RWPE2 (cell line): ENCODE measurements at regions not wholly inside any gene's neighbourhood (a gene's known extent, or its start where the extent isn't known, plus 50 kb on each side); places are given as distances from the start of the nearest gene placed in this dataset.
"Not testable (repeated sequence)": the region's sequence is repeated elsewhere in the genome, so short reads cannot be mapped to it uniquely, and the experiment has no call there.

Experiments
- ATAC-seq: fragments of 200-7000 bp; cut with Tn5 transposase; 3 replicates; pipeline ENCODE4 v1.9.1; 2021; ENCODE audit warnings: low read depth
- DNase-seq: peaks from one replicate; pipeline ENCODE4 v3.0.0-alpha.2; 2020; ENCODE audit warnings: low spot score
- H3K27ac ChIP-seq: fragments of 450-650 bp; 2 replicates; pipeline ENCODE4 v1.5.1; 2017; ENCODE audit warnings: mild to moderate bottlenecking; ENCODE audit not compliant: poor library complexity, severe bottlenecking
- H3K27me3 ChIP-seq: fragments of 250-450 bp; sonication (Bioruptor Pico); 2 replicates; pipeline ENCODE4 v1.5.1; 2021; ENCODE audit warnings: mild to moderate bottlenecking, moderate library complexity; ENCODE audit not compliant: insufficient read depth, poor library complexity, severe bottlenecking
- H3K36me3 ChIP-seq: fragments of 250-450 bp; sonication (Bioruptor Pico); 2 replicates; pipeline ENCODE4 v1.5.1; 2020; ENCODE audit warnings: low read depth, mild to moderate bottlenecking, moderate library complexity
- H3K4me1 ChIP-seq: fragments of 250-450 bp; sonication (Bioruptor Pico); 2 replicates; pipeline ENCODE4 v1.5.1; 2021; ENCODE audit warnings: mild to moderate bottlenecking, moderate library complexity; ENCODE audit not compliant: insufficient read depth, poor library complexity, severe bottlenecking
- H3K4me3 ChIP-seq: fragments of 250-450 bp; sonication (Bioruptor Pico); 2 replicates; pipeline ENCODE4 v1.5.1; 2021; ENCODE audit warnings: mild to moderate bottlenecking, moderate library complexity; ENCODE audit not compliant: severe bottlenecking
- H3K9me3 ChIP-seq: fragments of 250-450 bp; sonication (Bioruptor Pico); 2 replicates; pipeline ENCODE4 v1.5.1; 2021; ENCODE audit warnings: mild to moderate bottlenecking, moderate library complexity; ENCODE audit not compliant: severe bottlenecking
- CTCF ChIP-seq: fragments of 450-650 bp; IDR thresholded peaks from one replicate; pipeline ENCODE4 v1.5.1; 2017; ENCODE audit warnings: mild to moderate bottlenecking, moderate library complexity; ENCODE audit not compliant: poor library complexity, severe bottlenecking

GRCh38 chr16:72729552-72729951 lies 318.4 kb downstream of the ZFHX3 start:
- not testable (repeated sequence) for ATAC-seq, H3K27me3 ChIP-seq

GRCh38 chr16:72728516-72728915 lies 319.4 kb downstream of the ZFHX3 start:
- ATAC-seq (no peak), DNase-seq (no peak)
- Histone ChIP-seq H3K27ac (no peak overlapping the region), H3K27me3 (no peaks in the 10 kb centered on the region), H3K4me1 (peaks cover 7% of the 10 kb centered on the region), H3K36me3 (no peaks in the 10 kb centered on the region), H3K4me3 (no peak overlapping the region), H3K9me3 (no peaks in the 10 kb centered on the region)
- no peak for TF ChIP-seq CTCF

More at GRCh38 chr16:72729552-72729951, 318.4 kb downstream of the ZFHX3 start:
- not testable (repeated sequence) for H3K36me3 ChIP-seq, H3K27ac ChIP-seq, DNase-seq, H3K4me1 ChIP-seq, H3K4me3 ChIP-seq, H3K9me3 ChIP-seq

GRCh38 chr16:72727565-72727964 lies 320.4 kb downstream of the ZFHX3 start:
- DNase-seq (no peak), ATAC-seq (no peak)

GRCh38 chr16:72725643-72726042 lies 322.3 kb downstream of the ZFHX3 start:
- no peak overlapping the region for H3K4me3 ChIP-seq
- DNase-seq (no peak), ATAC-seq (no peak)
- H3K9me3 ChIP-seq = no peaks in the 10 kb centered on the region
- no peak overlapping the region for H3K27ac ChIP-seq
- TF ChIP-seq CTCF = no peak
- no peaks in the 10 kb centered on the region for H3K27me3 ChIP-seq
- H3K36me3 ChIP-seq = no peaks in the 10 kb centered on the region
- peaks cover 8% of the 10 kb centered on the region for H3K4me1 ChIP-seq

More at GRCh38 chr16:72727565-72727964, 320.4 kb downstream of the ZFHX3 start:
- Histone ChIP-seq H3K27ac (no peak overlapping the region), H3K4me1 (peaks cover 8% of the 10 kb centered on the region), H3K9me3 (no peaks in the 10 kb centered on the region), H3K27me3 (no peaks in the 10 kb centered on the region), H3K36me3 (no peaks in the 10 kb centered on the region), H3K4me3 (no peak overlapping the region)
- TF ChIP-seq CTCF = no peak

- no peak for TF ChIP-seq CTCF
- Histone ChIP-seq H3K4me1 (peaks cover 8% of the 10 kb centered on the region), H3K4me3 (no peak overlapping the region), H3K9me3 (no peaks in the 10 kb centered on the region), H3K27me3 (no peaks in the 10 kb centered on the region), H3K36me3 (no peaks in the 10 kb centered on the region), H3K27ac (no peak overlapping the region)
- DNase-seq = no peak
- ATAC-seq = peak; percentile 52; the same call in 2 of the 3 replicates
Measured at GRCh38 chr16:72723781-72724180, 324.1 kb downstream of the ZFHX3 start.
